GM12892 (cell line): ENCODE measurements at regions not wholly inside any gene's neighbourhood (a gene's known extent, or its start where the extent isn't known, plus 50 kb on each side); places are given as distances from the start of the nearest gene placed in this dataset.

Experiments
- POLR2A ChIP-seq: IDR thresholded peaks from 2 replicates; pipeline ENCODE4 v1.6.1; 2011; ENCODE audit warnings: low read depth, low read length, control low read depth
- TAF1 ChIP-seq: IDR thresholded peaks from 2 replicates; pipeline ENCODE4 v1.6.1; 2011; ENCODE audit warnings: low read depth, mild to moderate bottlenecking, control low read depth, low read length, borderline replicate concordance

DNA sequence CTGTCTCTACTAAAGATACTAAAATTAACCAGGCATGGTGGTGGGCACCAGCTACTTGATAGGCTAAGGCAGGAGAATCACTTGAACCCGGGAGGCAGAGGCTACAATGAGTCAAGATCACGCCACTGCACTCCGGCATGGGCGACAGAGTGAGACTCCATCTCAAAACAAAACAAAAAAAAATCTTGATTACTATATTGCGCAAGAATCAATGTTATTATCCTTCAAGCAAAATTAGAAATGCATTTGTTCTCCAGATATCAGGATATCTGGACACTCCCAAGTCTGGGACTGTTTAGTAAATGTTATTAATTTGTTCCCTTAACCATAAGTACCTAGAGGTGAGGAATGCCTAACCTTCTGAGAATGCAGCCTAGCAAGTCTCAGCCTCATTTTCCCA is 992.2 kb upstream of the PCDH20 start:
- no peak for TF ChIP-seq POLR2A
- TF ChIP-seq TAF1, result no peak
